Tibial artery (tissue), 4 donors: ENCODE measurements at regions not wholly inside any gene's neighbourhood (a gene's known extent, or its start where the extent isn't known, plus 50 kb on each side); places are given as distances from the start of the nearest gene placed in this dataset.

Source experiments
- DNase-seq, 2 donors: peaks; one replicate each; pipeline ENCODE4 v3.0.0-alpha.2; 2019
- H3K27ac ChIP-seq, 2 donors: fragments of 200-600 bp; sonication (generic) in 1 of 2; 1 replicate in 1 of 2; 2 replicates in 1 of 2; pipeline ENCODE4 v1.5.1; 2018 to 2019; ENCODE audit warnings: mild to moderate bottlenecking in 1 of 2
- H3K27me3 ChIP-seq, 2 donors: fragments of 200-600 bp; sonication (generic) in 1 of 2; one replicate each; pipeline versions ENCODE4 v1.5.1 to v1.6.0; 2016 to 2019
- H3K36me3 ChIP-seq, 3 donors: fragments of 200-600 bp; sonication (generic) in 2 of 3; one replicate each; pipeline ENCODE4 v1.5.1; 2016 to 2019; ENCODE audit warnings: mild to moderate bottlenecking in 2 of 3
- H3K4me1 ChIP-seq, 4 donors: fragments of 200-600 bp; sonication (generic) in 2 of 4; 1 replicate in 3 of 4; 2 replicates in 1 of 4; pipeline ENCODE4 v1.5.1; 2016 to 2019
- H3K4me3 ChIP-seq, 2 donors: fragments of 200-600 bp; sonication (generic) in 1 of 2; 1 replicate in 1 of 2; 2 replicates in 1 of 2; pipeline ENCODE4 v1.5.1; 2018 to 2019; ENCODE audit warnings: mild to moderate bottlenecking in 2 of 2
- H3K9me3 ChIP-seq, 3 donors: fragments of 200-600 bp; sonication (generic) in 1 of 3; one replicate each; pipeline ENCODE4 v1.5.1; 2016 to 2019
- CTCF ChIP-seq, 2 experiments: fragments of 200-600 bp in 1 of 2; fragments of 450-650 bp in 1 of 2; IDR thresholded peaks; one replicate each; pipeline ENCODE4 v1.5.1; 2017 to 2019; ENCODE audit warnings: antibody characterized with exemption in 2 of 2, mild to moderate bottlenecking in 1 of 2, moderate library complexity in 1 of 2
- intact Hi-C: fragments of 100-400 bp; cut with DNase I; formaldehyde crosslinking; loops from one replicate; pipeline ENCODE4 v1.15.0; 2023; ENCODE audit warnings: low total_unique reads

GRCh38 chr12:114747012-114747858 is 63.3 kb upstream of the TBX3 start:
- Histone ChIP-seq H3K4me1 (no peaks in the 10 kb centered on the region), H3K36me3 (no peaks in the 10 kb centered on the region), H3K27ac (no peak overlapping the region), H3K9me3 (no peaks in the 10 kb centered on the region), H3K4me3 (no peak overlapping the region), H3K27me3 (peaks cover 0 to 4% of the 10 kb centered on the region in 2 donors)
- DNase-seq = no peak
- intact Hi-C loops = no loop called here
- TF ChIP-seq CTCF (IDR thresholded peaks at IDR 0.05) = no peak

- Histone ChIP-seq H3K4me1 (no peaks in the 10 kb centered on the region), H3K36me3 (no peaks in the 10 kb centered on the region), H3K27ac (no peak overlapping the region), H3K4me3 (no peak overlapping the region), H3K27me3 (peaks cover 0 to 6% of the 10 kb centered on the region in 2 donors), H3K9me3 (no peaks in the 10 kb centered on the region)
- intact Hi-C loops = no loop called here
- no peak for TF ChIP-seq CTCF (IDR thresholded peaks at IDR 0.05)
- DNase-seq = no peak
Observed at GRCh38 chr12:114746297-114747011, 62.5 kb upstream of the TBX3 start.

- no peaks in the 10 kb centered on the region for H3K9me3 ChIP-seq
- H3K27ac ChIP-seq = no peak overlapping the region
- no peaks in the 10 kb centered on the region for H3K36me3 ChIP-seq
- H3K4me1 ChIP-seq = no peaks in the 10 kb centered on the region
- DNase-seq = no peak
- intact Hi-C loops = no loop called here
- peaks cover 0 to 4% of the 10 kb centered on the region in 2 donors for H3K27me3 ChIP-seq
- no peak for TF ChIP-seq CTCF (IDR thresholded peaks at IDR 0.05)
- H3K4me3 ChIP-seq = no peak overlapping the region
Observed at GRCh38 chr12:114744691-114745090, 60.7 kb upstream of the TBX3 start.

GRCh38 chr12:114744285-114744684 is 60.3 kb upstream of the TBX3 start:
- no peak for DNase-seq
- Histone ChIP-seq H3K27me3 (peaks cover 0 to 4% of the 10 kb centered on the region in 2 donors), H3K4me1 (no peaks in the 10 kb centered on the region), H3K4me3 (no peak overlapping the region), H3K9me3 (no peaks in the 10 kb centered on the region), H3K27ac (no peak overlapping the region), H3K36me3 (no peaks in the 10 kb centered on the region)
- no peak for TF ChIP-seq CTCF (IDR thresholded peaks at IDR 0.05)
- intact Hi-C loops = no loop called here

- no peak for TF ChIP-seq CTCF (IDR thresholded peaks at IDR 0.05)
- intact Hi-C loops = no loop called here
- Histone ChIP-seq H3K4me3 (no peak overlapping the region), H3K4me1 (no peaks in the 10 kb centered on the region), H3K27me3 (peaks cover 0 to 5% of the 10 kb centered on the region in 2 donors), H3K27ac (no peak overlapping the region), H3K9me3 (no peaks in the 10 kb centered on the region), H3K36me3 (no peaks in the 10 kb centered on the region)
- DNase-seq = no peak
Observed at GRCh38 chr12:114743799-114744198, 59.8 kb upstream of the TBX3 start.
